HEK293 (cell line): ENCODE measurements at regions not wholly inside any gene's neighbourhood (a gene's known extent, or its start where the extent isn't known, plus 50 kb on each side); places are given as distances from the start of the nearest gene placed in this dataset.
A peak's percentile ranks its signal among the peaks of the same experiment; 100 is the strongest.

Source experiments
- CTCF ChIA-PET: fragments of 350-600 bp; formaldehyde crosslinking; extraction: SDS; loops from one replicate; lab custom pipeline; 2021; ENCODE audit warnings: antibody characterized with exemption; lab: Yijun Ruan, JAX
- POLR2A ChIA-PET: fragments of 300-600 bp; formaldehyde crosslinking; extraction: SDS; loops from one replicate; lab custom pipeline; 2020; ENCODE audit warnings: antibody characterized with exemption, inconsistent platforms; lab: Yijun Ruan, JAX
- H3K27ac ChIP-seq: fragments of 200-500 bp; sonication (Bioruptor generic); 2 replicates; pipeline ENCODE4 v1.5.1; 2014; ENCODE audit warnings: low read depth, low read length, control low read depth, inconsistent platforms; ENCODE audit errors: extremely low read depth
- H3K36me3 ChIP-seq, 2 experiments: fragments of 200-500 bp in 1 of 2; sonication (Bioruptor generic) in 1 of 2; 1 replicate in 1 of 2; 2 replicates in 1 of 2; pipeline ENCODE4 v1.5.1; 2014 to 2017; ENCODE audit warnings: inconsistent platforms in 2 of 2, low read length in 2 of 2; ENCODE audit not compliant: control insufficient read depth in 2 of 2, insufficient read depth in 1 of 2
- H3K4me1 ChIP-seq: fragments of 200-500 bp; sonication (Bioruptor generic); 2 replicates; pipeline ENCODE4 v1.5.1; 2014; ENCODE audit warnings: mild to moderate bottlenecking, low read length, inconsistent platforms; ENCODE audit not compliant: control insufficient read depth, insufficient read depth
- H3K4me3 ChIP-seq: 2 replicates; pipeline ENCODE4 v1.5.1; 2011; ENCODE audit warnings: low read depth, mild to moderate bottlenecking, control low read depth, low read length, moderate library complexity
- H3K9me3 ChIP-seq: fragments of 200-500 bp; sonication (Bioruptor generic); 2 replicates; pipeline ENCODE4 v1.5.1; 2014; ENCODE audit warnings: low read depth, low read length, inconsistent platforms; ENCODE audit not compliant: control insufficient read depth, insufficient read depth
- FEZF1 ChIP-seq: fragments of 450-650 bp; formaldehyde crosslinking; IDR thresholded peaks from 2 replicates; pipeline ENCODE4 v1.5.1; 2016; ENCODE audit warnings: missing biosample characterization, missing genetic modification characterization
- WT1 ChIP-seq: fragments of 450-650 bp; formaldehyde crosslinking; IDR thresholded peaks from 2 replicates; pipeline ENCODE4 v1.5.1; 2016; ENCODE audit warnings: missing biosample characterization, missing genetic modification characterization
- YY2 ChIP-seq: fragments of 450-650 bp; formaldehyde crosslinking; IDR thresholded peaks from 2 replicates; pipeline ENCODE4 v1.5.1; 2016; ENCODE audit warnings: missing biosample characterization, missing genetic modification characterization
- ZBTB17 ChIP-seq: fragments of 450-650 bp; formaldehyde crosslinking; IDR thresholded peaks from 2 replicates; pipeline ENCODE4 v1.5.1; 2016; ENCODE audit warnings: missing biosample characterization, missing genetic modification characterization
- ZBTB7A ChIP-seq: fragments of 450-650 bp; formaldehyde crosslinking; IDR thresholded peaks from 2 replicates; pipeline ENCODE4 v1.5.1; 2016; ENCODE audit warnings: low read depth, missing biosample characterization, missing genetic modification characterization
- ZBTB8A ChIP-seq: fragments of 450-650 bp; formaldehyde crosslinking; IDR thresholded peaks from 2 replicates; pipeline ENCODE4 v1.5.1; 2016; ENCODE audit warnings: missing biosample characterization, missing genetic modification characterization
- ZNF146 ChIP-seq: fragments of 450-650 bp; formaldehyde crosslinking; IDR thresholded peaks from 2 replicates; pipeline ENCODE4 v1.5.1; 2016; ENCODE audit warnings: missing biosample characterization, missing genetic modification characterization
- ZNF174 ChIP-seq: fragments of 450-650 bp; formaldehyde crosslinking; IDR thresholded peaks from 2 replicates; pipeline ENCODE4 v1.5.0; 2017; ENCODE audit warnings: missing biosample characterization, mild to moderate bottlenecking, missing genetic modification characterization
- ZNF23 ChIP-seq: fragments of 450-650 bp; formaldehyde crosslinking; IDR thresholded peaks from 2 replicates; pipeline ENCODE4 v1.5.1; 2016; ENCODE audit warnings: missing biosample characterization, missing genetic modification characterization, borderline replicate concordance
- ZNF324 ChIP-seq: fragments of 450-650 bp; formaldehyde crosslinking; IDR thresholded peaks from 2 replicates; pipeline ENCODE4 v1.5.1; 2016; ENCODE audit warnings: missing biosample characterization, missing genetic modification characterization
- ZNF362 ChIP-seq: fragments of 450-650 bp; formaldehyde crosslinking; IDR thresholded peaks from 2 replicates; pipeline ENCODE4 v1.5.1; 2016; ENCODE audit warnings: missing biosample characterization, missing genetic modification characterization
- ZNF501 ChIP-seq: fragments of 450-650 bp; formaldehyde crosslinking; IDR thresholded peaks from 2 replicates; pipeline ENCODE4 v1.5.1; 2016; ENCODE audit warnings: missing biosample characterization, missing genetic modification characterization
- ZNF514 ChIP-seq: fragments of 450-650 bp; formaldehyde crosslinking; IDR thresholded peaks from 2 replicates; pipeline ENCODE4 v1.5.1; 2016; ENCODE audit warnings: missing biosample characterization, missing genetic modification characterization
- ZNF664 ChIP-seq: fragments of 450-650 bp; formaldehyde crosslinking; IDR thresholded peaks from 2 replicates; pipeline ENCODE4 v1.5.1; 2016; ENCODE audit warnings: missing biosample characterization, missing genetic modification characterization
- TF ChIP-seq, protein P1 (sequence below): sonication (generic); formaldehyde crosslinking; IDR thresholded peaks from 2 replicates; pipeline ENCODE4 v1.8.1; 2022; ENCODE audit warnings: mild to moderate bottlenecking, moderate library complexity, missing genetic modification reagents

DNA sequence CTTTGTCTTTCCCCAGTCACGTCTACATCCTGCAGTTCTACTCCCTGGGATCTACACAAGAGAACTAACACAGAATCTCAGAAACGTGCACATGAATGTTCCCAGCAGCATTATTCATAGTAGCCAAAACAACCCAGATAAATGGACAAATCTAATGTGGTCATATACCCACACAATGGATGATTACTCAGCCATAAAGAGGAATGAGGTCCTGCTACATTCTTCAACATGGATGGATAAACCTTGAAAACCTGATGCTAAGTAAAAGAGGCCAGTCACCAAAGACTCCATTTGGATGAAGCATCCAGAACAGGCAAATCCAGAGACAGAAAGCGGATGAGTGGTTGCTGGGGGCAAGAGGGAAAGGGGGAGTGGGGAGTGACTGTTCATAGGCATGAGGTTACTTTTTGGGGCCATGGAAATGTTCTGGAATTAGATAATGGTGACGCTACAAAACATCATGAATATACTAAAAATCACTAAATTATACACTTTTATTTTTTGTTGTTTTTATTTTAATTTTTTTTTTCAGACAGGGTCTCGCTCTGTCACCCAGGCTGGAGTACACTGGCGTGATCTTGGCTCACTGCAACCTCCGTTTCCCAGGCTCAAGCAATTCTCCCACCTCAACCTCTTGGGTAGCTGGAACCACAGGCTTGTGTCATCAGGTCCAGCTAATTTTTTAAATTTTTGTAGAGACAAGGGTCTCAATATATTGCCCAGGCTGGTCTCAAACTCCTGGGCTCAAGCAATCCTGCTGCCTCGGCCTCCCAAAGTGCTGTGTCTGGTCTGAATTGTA is 50.8 kb upstream of the DSN1 start:
- H3K4me3 ChIP-seq: no peak overlapping the region
- POLR2A ChIA-PET: no interaction called here

GRCh38 chr20:36825385-36826104 is 50.4 kb upstream of the TLDC2 start:
- Histone ChIP-seq H3K27ac (no peak overlapping the region), H3K4me3 (no peak overlapping the region), H3K4me1 (no peaks in the 10 kb centered on the region), H3K9me3 (no peaks in the 10 kb centered on the region), H3K36me3 (peaks cover 8 to 38% of the 10 kb centered on the region in 2 experiments; a peak in 2 of 3 replicates)
- TF ChIP-seq ZNF664: peak; percentile 87
- no peak for TF ChIP-seq ZNF174 (tag by site-specific recombination)
- POLR2A ChIA-PET: no interaction called here
- CTCF ChIA-PET: interaction anchor here (2.7 kb wide), 1 partner anchor 17 kb away, joined by 8 read pairs; no protein-coding TSS in a partner anchor

More for the DNA sequence above, 50.8 kb upstream of the DSN1 start:
- CTCF ChIA-PET: interaction anchor here (0.6 kb wide), 1 partner anchor 1358 kb away, joined by 3 read pairs; no protein-coding TSS in a partner anchor
- H3K4me1 ChIP-seq: peaks cover under 1% of the 10 kb centered on the region
- no peaks in the 10 kb centered on the region for H3K9me3 ChIP-seq
- peaks cover 8 to 38% of the 10 kb centered on the region in 2 experiments; a peak in 2 of 3 replicates for H3K36me3 ChIP-seq
- TF ChIP-seq FEZF1 (tag by site-specific recombination) (no peak), ZNF23 (tag by site-specific recombination) (no peak), ZBTB8A (tag by site-specific recombination) (no peak), ZNF514 (tag by site-specific recombination) (no peak), ZBTB7A (tag by site-specific recombination) (no peak), WT1 (no peak), ZNF501 (no peak), ZNF146 (tag by site-specific recombination) (no peak), YY2 (tag by site-specific recombination) (no peak), ZNF324 (no peak), ZBTB17 (tag by site-specific recombination) (no peak), ZNF362 (tag by site-specific recombination) (no peak)
- TF ChIP-seq, protein P1, sequence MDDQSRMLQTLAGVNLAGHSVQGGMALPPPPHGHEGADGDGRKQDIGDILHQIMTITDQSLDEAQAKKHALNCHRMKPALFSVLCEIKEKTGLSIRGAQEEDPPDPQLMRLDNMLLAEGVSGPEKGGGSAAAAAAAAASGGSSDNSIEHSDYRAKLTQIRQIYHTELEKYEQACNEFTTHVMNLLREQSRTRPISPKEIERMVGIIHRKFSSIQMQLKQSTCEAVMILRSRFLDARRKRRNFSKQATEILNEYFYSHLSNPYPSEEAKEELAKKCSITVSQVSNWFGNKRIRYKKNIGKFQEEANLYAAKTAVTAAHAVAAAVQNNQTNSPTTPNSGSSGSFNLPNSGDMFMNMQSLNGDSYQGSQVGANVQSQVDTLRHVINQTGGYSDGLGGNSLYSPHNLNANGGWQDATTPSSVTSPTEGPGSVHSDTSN (CRISPR knock-in tag): no peak
- H3K27ac ChIP-seq: no peak overlapping the region
